ENCODE measurements at regions not wholly inside any gene's neighbourhood (a gene's known extent, or its start where the extent isn't known, plus 50 kb on each side); places are given as distances from the start of the nearest gene placed in this dataset.

DNA sequence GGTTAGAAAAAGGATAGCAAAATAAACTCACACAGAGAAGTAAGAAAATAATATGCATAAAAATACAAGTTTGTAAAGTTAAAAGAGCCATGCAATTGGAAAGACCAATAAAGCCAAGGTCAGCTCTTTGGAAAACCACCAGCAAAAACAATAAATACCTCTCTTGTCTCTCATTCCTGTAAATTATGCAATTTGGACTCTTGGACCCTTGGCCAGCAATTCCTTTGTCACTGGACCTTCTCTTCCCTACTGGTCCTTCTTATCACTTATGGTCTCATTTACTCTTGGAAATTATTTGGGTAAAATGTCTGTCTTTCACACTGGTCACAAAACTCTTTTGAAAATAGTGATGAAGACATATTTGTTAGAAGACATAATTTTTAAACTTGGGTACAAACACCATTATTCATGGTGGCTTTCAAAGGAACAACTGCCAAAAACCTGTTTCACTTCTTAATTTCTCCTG is 379.5 kb downstream of the TMEM232 start:
- TF ChIP-seq CTCF (IDR thresholded peaks at IDR 0.05 in 4 of 5, conservative IDR thresholded peaks at IDR 0.05 in 1 of 5) (no peak), POLR2A (IDR thresholded peaks at IDR 0.05) (no peak)
